K562 (cell line): ENCODE measurements at regions not wholly inside any gene's neighbourhood (a gene's known extent, or its start where the extent isn't known, plus 50 kb on each side); places are given as distances from the start of the nearest gene placed in this dataset.
A peak's percentile ranks its signal among the peaks of the same experiment; 100 is the strongest.

ENCODE experiments used
- ATAC-seq: fragments of 200-7000 bp; cut with Tn5 transposase; 3 replicates; pipeline ENCODE4 v1.9.1; 2020; ENCODE audit warnings: moderate library complexity
- BruUV-seq: library from RNA; stranded (reverse); fragments of 400-500 nt; replicated peaks from 2 replicates; lab custom pipeline; 2021; lab: Mats Ljungman, UMichigan
- CTCF ChIA-PET: fragments of 300-600 bp; formaldehyde crosslinking; extraction: SDS; loops from one replicate; lab custom pipeline; 2021; ENCODE audit warnings: low intra/inter-chr PET ratio; lab: Yijun Ruan, JAX
- POLR2A ChIA-PET: fragments of 300-600, 350-650 bp; sonication (Branson Sonifier 250); formaldehyde crosslinking; extraction: SDS; loops from one replicate; lab custom pipeline; 2021; ENCODE audit warnings: antibody characterized with exemption, inconsistent platforms; lab: Yijun Ruan, JAX
- DNase-seq, 4 experiments: peaks; one replicate each; pipeline versions ENCODE4 v3.0.0 to v3.0.0-alpha.2; 2011 to 2018; ENCODE audit warnings: low spot score in 3 of 4, mixed read lengths in 3 of 4; ENCODE audit errors: extremely low read depth in 1 of 4
- FAIRE-seq: peaks from 2 replicates; lab custom pipeline; 2011; peaks lifted over from hg19 to GRCh38; lab: Jason Lieb, UNC
- H2AFZ ChIP-seq: 2 replicates; pipeline ENCODE4 v1.6.0; 2011; ENCODE audit warnings: low read depth, low read length, control low read depth, inconsistent platforms
- H3K27ac ChIP-seq: fragments of 200-600 bp; 3 replicates; pipeline ENCODE4 v1.8.0; 2011; ENCODE audit warnings: low read depth, mild to moderate bottlenecking, control low read depth, inconsistent platforms, low read length, moderate library complexity, mixed read lengths; ENCODE audit errors: extremely low read depth
- H3K27me3 ChIP-seq, 2 experiments: fragments of 300-600 bp in 1 of 2; 2 replicates in 1 of 2; 3 replicates in 1 of 2; pipeline versions ENCODE4 v1.6.0 to v1.8.0; 2011; ENCODE audit warnings: inconsistent platforms in 2 of 2, low read length in 2 of 2, mild to moderate bottlenecking in 1 of 2, mixed read lengths in 1 of 2, moderate library complexity in 1 of 2; ENCODE audit not compliant: control insufficient read depth in 2 of 2, insufficient read depth in 2 of 2
- H3K36me3 ChIP-seq: fragments of 300-600 bp; 3 replicates; pipeline ENCODE4 v1.8.0; 2011; ENCODE audit warnings: mild to moderate bottlenecking, low read length, inconsistent platforms; ENCODE audit not compliant: control insufficient read depth, insufficient read depth
- H3K4me1 ChIP-seq, 2 experiments: fragments of 200-600 bp in 1 of 2; replicated peaks in 1 of 2; 2 replicates in 1 of 2; 3 replicates in 1 of 2; pipeline versions ENCODE4 v1.5.1 to v1.8.0; 2011; ENCODE audit warnings: inconsistent platforms in 2 of 2, low read length in 2 of 2, mild to moderate bottlenecking in 1 of 2, mixed read lengths in 1 of 2, moderate library complexity in 1 of 2; ENCODE audit not compliant: control insufficient read depth in 2 of 2, insufficient read depth in 2 of 2
- H3K4me2 ChIP-seq: 2 replicates; pipeline ENCODE4 v1.6.1; 2011; ENCODE audit warnings: low read length, control low read depth, inconsistent platforms, mixed read lengths; ENCODE audit not compliant: insufficient read depth
- H3K4me3 ChIP-seq: fragments of 200-600 bp; sonication (generic), shearing (Covaris generic); 2 replicates; pipeline ENCODE4 v1.5.1; 2016; ENCODE audit warnings: control low read depth, inconsistent platforms
- H3K79me2 ChIP-seq: fragments of 200-600 bp; 3 replicates; pipeline ENCODE4 v1.8.0; 2011; ENCODE audit warnings: low read length, inconsistent platforms; ENCODE audit not compliant: control insufficient read depth, insufficient read depth
- H3K9ac ChIP-seq, 2 experiments: 2 replicates each; pipeline versions ENCODE4 v1.6.0 to v1.6.1; 2011; ENCODE audit warnings: low read depth in 2 of 2, low read length in 2 of 2, control low read depth in 1 of 2, inconsistent platforms in 1 of 2, mild to moderate bottlenecking in 1 of 2, mixed read lengths in 1 of 2; ENCODE audit not compliant: insufficient read depth in 1 of 2
- H3K9me1 ChIP-seq: one replicate; pipeline ENCODE4 v1.6.0; 2011; ENCODE audit warnings: inconsistent platforms, mild to moderate bottlenecking, low read length, moderate library complexity; ENCODE audit not compliant: control insufficient read depth, insufficient read depth
- H3K9me3 ChIP-seq: replicated peaks from 2 replicates; pipeline ENCODE4 v1.5.1; 2011; ENCODE audit warnings: low read depth, low read length, inconsistent platforms; ENCODE audit not compliant: control insufficient read depth, insufficient read depth
- H4K20me1 ChIP-seq: replicated peaks from 2 replicates; pipeline ENCODE4 v1.6.1; 2011; ENCODE audit warnings: low read length, inconsistent platforms, mixed read lengths; ENCODE audit not compliant: control insufficient read depth, insufficient read depth
- CC2D1A ChIP-seq: fragments of 450-650 bp; IDR thresholded peaks from 2 replicates; pipeline ENCODE4 v1.6.1; 2017; ENCODE audit warnings: mild to moderate bottlenecking
- CEBPB ChIP-seq: fragments of 450-650 bp; IDR thresholded peaks from 2 replicates; pipeline ENCODE4 v1.6.1; 2016; ENCODE audit warnings: missing genetic modification characterization, missing compliant biosample characterization
- FOXA1 ChIP-seq: fragments of 450-650 bp; IDR thresholded peaks from 2 replicates; pipeline ENCODE4 v1.6.1; 2016; ENCODE audit warnings: mild to moderate bottlenecking, borderline replicate concordance
- GATAD2A ChIP-seq: fragments of 450-650 bp; IDR thresholded peaks from 2 replicates; pipeline ENCODE4 v1.6.1; 2017
- NCOR1 ChIP-seq: fragments of 450-650 bp; IDR thresholded peaks from 2 replicates; pipeline ENCODE4 v1.6.1; 2016; ENCODE audit warnings: mild to moderate bottlenecking, moderate library complexity
- NFIC ChIP-seq: fragments of 450-650 bp; IDR thresholded peaks from 2 replicates; pipeline ENCODE4 v1.6.1; 2017; ENCODE audit warnings: mild to moderate bottlenecking, inconsistent platforms
- RAD21 ChIP-seq, 2 experiments: fragments of 250-450 bp in 1 of 2; fragments of 450-650 bp in 1 of 2; sonication (Bioruptor Pico) in 1 of 2; formaldehyde crosslinking in 1 of 2; IDR thresholded peaks in 1 of 2; conservative IDR thresholded peaks in 1 of 2; 2 replicates each; pipeline versions ENCODE4 v1.4.0 to v1.8.0; 2020 to 2022; ENCODE audit warnings: mild to moderate bottlenecking in 2 of 2, moderate library complexity in 1 of 2
- RFX5 ChIP-seq: IDR thresholded peaks from 2 replicates; pipeline ENCODE4 v1.6.1; 2011; ENCODE audit warnings: low read depth, mild to moderate bottlenecking, improper control_type of control experiment, low read length
- SMC3 ChIP-seq: conservative IDR thresholded peaks from 2 replicates; pipeline ENCODE4 v1.6.1; 2011; ENCODE audit warnings: low read depth, low read length, improper control_type of control experiment; ENCODE audit not compliant: insufficient read depth
- TSC22D4 ChIP-seq: fragments of 450-650 bp; IDR thresholded peaks from 2 replicates; pipeline ENCODE4 v1.6.1; 2016; ENCODE audit warnings: missing genetic modification characterization, missing biosample characterization, control low read depth
- ZFP1 ChIP-seq: fragments of 450-650 bp; formaldehyde crosslinking; IDR thresholded peaks from 2 replicates; pipeline ENCODE4 v1.4.0; 2020; ENCODE audit warnings: mild to moderate bottlenecking, mixed read lengths
- WGBS: fragments of 100-300 bp; shearing (Covaris generic); methylation state at CpG from one replicate; pipeline ENCODE4 v1.1.6; 2016; ENCODE audit warnings: low coverage, mixed read lengths; ENCODE audit not compliant: insufficient coverage; ENCODE audit errors: missing lambda C conversion rate; 5-methylcytosine and 5-hydroxymethylcytosine counted together
- in situ Hi-C: fragments of 300-500 bp; cut with MboI; formaldehyde crosslinking; loops from 4 replicates; pipeline ENCODE4 v1.15.0; 2018; ENCODE audit warnings: inconsistent platforms, mixed read lengths
- intact Hi-C: fragments of 100-400 bp; cut with micrococcal nuclease; formaldehyde crosslinking; loops from 2 replicates; pipeline ENCODE4 v1.14.2; 2022
- TF ChIP-seq, protein P1 (sequence below), 2 experiments: fragments of 450-650 bp; formaldehyde crosslinking in 1 of 2; IDR thresholded peaks; 2 replicates each; pipeline versions ENCODE4 v1.4.0 to v1.6.1; 2014 to 2020; ENCODE audit warnings: mild to moderate bottlenecking in 2 of 2, borderline replicate concordance in 1 of 2, low read depth in 1 of 2

DNA sequence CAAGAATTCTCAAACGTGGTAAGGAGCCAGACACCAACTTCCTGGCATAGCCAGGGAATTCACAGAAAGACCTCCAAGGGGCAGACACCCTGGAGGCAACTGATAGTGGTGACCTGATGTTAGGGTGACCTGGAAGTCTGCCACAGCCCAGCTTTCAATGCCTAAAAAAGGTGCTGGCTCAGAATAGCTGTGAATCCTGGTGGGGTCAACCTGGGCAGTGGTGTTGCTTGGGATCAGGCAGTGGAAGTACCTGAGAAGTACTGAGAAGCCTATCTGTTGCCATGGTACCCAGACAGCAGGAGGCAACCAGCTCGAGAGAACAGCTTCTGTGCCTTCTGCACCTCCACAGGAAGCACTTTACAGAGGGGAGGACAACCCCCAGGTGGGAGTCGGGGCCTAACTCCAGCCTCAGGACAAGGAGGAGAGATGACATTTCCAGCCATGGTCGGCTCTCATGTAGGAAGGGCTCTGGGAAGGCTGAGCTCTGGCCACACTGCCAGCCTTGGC is 55.4 kb upstream of the LARS2 start (continued):
- no peak for TF ChIP-seq GATAD2A
- TF ChIP-seq NCOR1: peak; percentile 43
- 0 out of 2 replicates have a peak, but pooled peaks have one; percentile 12 for TF ChIP-seq NFIC

DNA sequence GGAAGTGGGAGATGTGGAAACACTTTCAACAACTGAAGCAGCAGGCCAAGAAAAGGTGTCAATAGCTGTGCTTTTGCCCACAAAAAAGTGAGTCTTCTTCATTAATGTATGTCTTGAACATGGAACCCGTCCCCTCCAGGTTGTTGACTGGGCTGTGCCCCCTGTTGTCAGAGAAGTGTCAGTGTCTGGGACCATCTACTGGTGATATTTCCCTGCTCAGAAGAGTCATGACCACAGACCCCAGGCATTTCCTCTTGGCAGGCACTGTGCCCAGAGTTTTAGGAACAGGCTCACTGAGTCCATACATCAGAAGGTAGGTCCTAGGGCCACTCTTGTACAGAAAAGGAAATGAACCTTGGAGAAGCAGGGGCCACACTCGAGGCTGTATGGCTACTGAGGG is 54.8 kb upstream of the LARS2 start:
- no peak overlapping the region for H3K27ac ChIP-seq
- no peaks in the 10 kb centered on the region for H4K20me1 ChIP-seq
- H3K4me2 ChIP-seq: no peak overlapping the region
- DNase-seq (peak in 2 of 4 experiments; percentile 41 to 49), ATAC-seq (peak; percentile 81), FAIRE-seq (peak; percentile 84)
- WGBS: 0% methylated on average over 2 of the region's 2 CpGs
- intact Hi-C loops (loop anchor here (1.0 to 10.0 kb wide), 4 partner anchors 108 to 321 kb away; no protein-coding TSS in a partner anchor), in situ Hi-C loops (no loop called here)
- no peaks in the 10 kb centered on the region for H3K79me2 ChIP-seq
- H2AFZ ChIP-seq: no peak overlapping the region
- CTCF ChIA-PET: interaction anchor here (0.7 kb wide), 1 partner anchor 117 kb away, joined by 5 read pairs; no protein-coding TSS in a partner anchor
- H3K9ac ChIP-seq: no peak overlapping the region
- BruUV-seq: no TSS peak
- H3K4me3 ChIP-seq: no peak overlapping the region
- peaks cover 47 to 72% of the 10 kb centered on the region in 2 experiments for H3K27me3 ChIP-seq
- no peaks in the 10 kb centered on the region for H3K9me3 ChIP-seq
- H3K36me3 ChIP-seq: no peaks in the 10 kb centered on the region
- H3K4me1 ChIP-seq: peaks cover 0 to 2% of the 10 kb centered on the region in 2 experiments; a peak in 2 of 5 replicates
- no peaks in the 10 kb centered on the region for H3K9me1 ChIP-seq
- POLR2A ChIA-PET: interaction anchor here (1.2 to 1.4 kb wide), 2 partner anchors 11 to 20 kb away, joined by 3 to 6 read pairs; no protein-coding TSS in a partner anchor
- TF ChIP-seq SMC3 (peak; percentile 46; the same call in 1 of the 2 replicates), CEBPB (tag) (no peak), RFX5 (no peak), FOXA1 (no peak), ZFP1 (CRISPR knock-in tag) (no peak), CC2D1A (no peak), RAD21 (CRISPR knock-in tag; conservative IDR thresholded peaks at IDR 0.05 in 1 of 2, IDR thresholded peaks at IDR 0.05 in 1 of 2) (peak; percentile 24 to 63; a peak in 2 of 4 replicates), TSC22D4 (no peak)
- TF ChIP-seq, protein P1, sequence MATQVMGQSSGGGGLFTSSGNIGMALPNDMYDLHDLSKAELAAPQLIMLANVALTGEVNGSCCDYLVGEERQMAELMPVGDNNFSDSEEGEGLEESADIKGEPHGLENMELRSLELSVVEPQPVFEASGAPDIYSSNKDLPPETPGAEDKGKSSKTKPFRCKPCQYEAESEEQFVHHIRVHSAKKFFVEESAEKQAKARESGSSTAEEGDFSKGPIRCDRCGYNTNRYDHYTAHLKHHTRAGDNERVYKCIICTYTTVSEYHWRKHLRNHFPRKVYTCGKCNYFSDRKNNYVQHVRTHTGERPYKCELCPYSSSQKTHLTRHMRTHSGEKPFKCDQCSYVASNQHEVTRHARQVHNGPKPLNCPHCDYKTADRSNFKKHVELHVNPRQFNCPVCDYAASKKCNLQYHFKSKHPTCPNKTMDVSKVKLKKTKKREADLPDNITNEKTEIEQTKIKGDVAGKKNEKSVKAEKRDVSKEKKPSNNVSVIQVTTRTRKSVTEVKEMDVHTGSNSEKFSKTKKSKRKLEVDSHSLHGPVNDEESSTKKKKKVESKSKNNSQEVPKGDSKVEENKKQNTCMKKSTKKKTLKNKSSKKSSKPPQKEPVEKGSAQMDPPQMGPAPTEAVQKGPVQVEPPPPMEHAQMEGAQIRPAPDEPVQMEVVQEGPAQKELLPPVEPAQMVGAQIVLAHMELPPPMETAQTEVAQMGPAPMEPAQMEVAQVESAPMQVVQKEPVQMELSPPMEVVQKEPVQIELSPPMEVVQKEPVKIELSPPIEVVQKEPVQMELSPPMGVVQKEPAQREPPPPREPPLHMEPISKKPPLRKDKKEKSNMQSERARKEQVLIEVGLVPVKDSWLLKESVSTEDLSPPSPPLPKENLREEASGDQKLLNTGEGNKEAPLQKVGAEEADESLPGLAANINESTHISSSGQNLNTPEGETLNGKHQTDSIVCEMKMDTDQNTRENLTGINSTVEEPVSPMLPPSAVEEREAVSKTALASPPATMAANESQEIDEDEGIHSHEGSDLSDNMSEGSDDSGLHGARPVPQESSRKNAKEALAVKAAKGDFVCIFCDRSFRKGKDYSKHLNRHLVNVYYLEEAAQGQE (IDR thresholded peaks at IDR 0.05; ENCODE audit: borderline replicate concordance): peak; percentile 19; the same call in 1 of the 2 replicates
- TF ChIP-seq, protein P1 (CRISPR knock-in tag; IDR thresholded peaks at IDR 0.05; ENCODE audit: low read depth): no peak
